Suprapubic skin (tissue), 4 donors: ENCODE measurements at regions not wholly inside any gene's neighbourhood (a gene's known extent, or its start where the extent isn't known, plus 50 kb on each side); places are given as distances from the start of the nearest gene placed in this dataset.

ENCODE experiments used
- EP300 ChIP-seq: sonication (generic); formaldehyde crosslinking; IDR thresholded peaks from one replicate; pipeline ENCODE4 v1.6.1; 2017; ENCODE audit warnings: antibody characterized with exemption
- POLR2A ChIP-seq, 2 donors: fragments of 450-650 bp; IDR thresholded peaks; one replicate each; pipeline ENCODE4 v1.6.1; 2017; ENCODE audit warnings: antibody characterized with exemption in 2 of 2, mild to moderate bottlenecking in 2 of 2, moderate library complexity in 2 of 2
- POLR2AphosphoS5 ChIP-seq, 3 donors: sonication (generic); formaldehyde crosslinking; IDR thresholded peaks; one replicate each; pipeline ENCODE4 v1.6.1; 2017; ENCODE audit warnings: antibody characterized with exemption in 3 of 3
- TF ChIP-seq, protein P1 (sequence below), 2 donors: fragments of 200-600 bp in 1 of 2; fragments of 450-650 bp in 1 of 2; sonication (generic) in 1 of 2; IDR thresholded peaks; one replicate each; pipeline ENCODE4 v1.5.1; 2016 to 2019; ENCODE audit warnings: antibody characterized with exemption in 2 of 2, mild to moderate bottlenecking in 1 of 2, moderate library complexity in 1 of 2

DNA sequence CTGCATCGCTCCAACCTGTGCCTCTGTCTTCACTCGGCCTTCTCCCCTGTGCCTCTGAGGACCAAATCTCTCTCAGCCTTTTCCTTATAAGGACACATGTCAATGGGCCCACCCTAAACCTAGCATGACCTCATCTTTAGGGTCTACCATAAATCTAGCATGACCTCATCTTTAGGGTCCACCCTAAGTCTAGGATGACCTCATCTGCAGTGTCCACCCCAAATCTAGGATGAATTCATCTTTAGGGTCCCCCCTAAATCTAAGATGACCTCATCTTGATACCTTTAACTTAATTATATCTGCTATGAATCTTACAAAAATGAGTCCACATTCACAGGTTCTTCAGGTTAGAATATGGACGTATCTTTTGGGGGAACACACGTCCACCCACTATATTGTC is 131.1 kb upstream of the RPL38 start:
- TF ChIP-seq, protein P1, sequence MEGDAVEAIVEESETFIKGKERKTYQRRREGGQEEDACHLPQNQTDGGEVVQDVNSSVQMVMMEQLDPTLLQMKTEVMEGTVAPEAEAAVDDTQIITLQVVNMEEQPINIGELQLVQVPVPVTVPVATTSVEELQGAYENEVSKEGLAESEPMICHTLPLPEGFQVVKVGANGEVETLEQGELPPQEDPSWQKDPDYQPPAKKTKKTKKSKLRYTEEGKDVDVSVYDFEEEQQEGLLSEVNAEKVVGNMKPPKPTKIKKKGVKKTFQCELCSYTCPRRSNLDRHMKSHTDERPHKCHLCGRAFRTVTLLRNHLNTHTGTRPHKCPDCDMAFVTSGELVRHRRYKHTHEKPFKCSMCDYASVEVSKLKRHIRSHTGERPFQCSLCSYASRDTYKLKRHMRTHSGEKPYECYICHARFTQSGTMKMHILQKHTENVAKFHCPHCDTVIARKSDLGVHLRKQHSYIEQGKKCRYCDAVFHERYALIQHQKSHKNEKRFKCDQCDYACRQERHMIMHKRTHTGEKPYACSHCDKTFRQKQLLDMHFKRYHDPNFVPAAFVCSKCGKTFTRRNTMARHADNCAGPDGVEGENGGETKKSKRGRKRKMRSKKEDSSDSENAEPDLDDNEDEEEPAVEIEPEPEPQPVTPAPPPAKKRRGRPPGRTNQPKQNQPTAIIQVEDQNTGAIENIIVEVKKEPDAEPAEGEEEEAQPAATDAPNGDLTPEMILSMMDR (IDR thresholded peaks at IDR 0.05) = no peak
- no peak for TF ChIP-seq EP300
- TF ChIP-seq POLR2A (IDR thresholded peaks at IDR 0.05) = no peak
- no peak for TF ChIP-seq POLR2AphosphoS5 (IDR thresholded peaks at IDR 0.05)
